ENCODE measurements at regions not wholly inside any gene's neighbourhood (a gene's known extent, or its start where the extent isn't known, plus 50 kb on each side); places are given as distances from the start of the nearest gene placed in this dataset.

- TF ChIP-seq CTCF (IDR thresholded peaks at IDR 0.05), result no peak
- TF ChIP-seq POLR2AphosphoS5 (IDR thresholded peaks at IDR 0.05), result no peak
Observed at GRCh38 chr20:17862171-17862570, 106.4 kb downstream of the SNX5 start.

Data from stomach (tissue), 4 donors.